Stimulated activated naive CD8-positive, alpha-beta T cell treated with anti-CD3 and anti-CD28 coated beads, Interleukin-15, amount 100 ng/mL, for 72 hours (primary cell): ENCODE measurements at regions not wholly inside any gene's neighbourhood (a gene's known extent, or its start where the extent isn't known, plus 50 kb on each side); places are given as distances from the start of the nearest gene placed in this dataset.
"Not testable (repeated sequence)": the region's sequence is repeated elsewhere in the genome, so short reads cannot be mapped to it uniquely, and the experiment has no call there.

Source experiments
- ATAC-seq: fragments of 150-1000 bp; cut with Tn5 transposase; 2 replicates; pipeline ENCODE4 v1.10.0; 2021; ENCODE audit warnings: mild to moderate bottlenecking, moderate library complexity
- DNase-seq, 2 donors: peaks; one replicate each; pipeline ENCODE4 v3.0.0; 2021 to 2022
- H3K27ac Mint-ChIP-seq, 2 donors: one replicate each; pipeline ENCODE4 v1.8.0; 2022; ENCODE audit warnings: mild to moderate bottlenecking in 2 of 2, mixed read lengths in 2 of 2, moderate library complexity in 2 of 2
- H3K27me3 Mint-ChIP-seq: one replicate; pipeline ENCODE4 v1.8.0; 2022; ENCODE audit warnings: mixed read lengths
- H3K4me1 Mint-ChIP-seq: one replicate; pipeline ENCODE4 v1.8.0; 2022; ENCODE audit warnings: mild to moderate bottlenecking, mixed read lengths
- H3K4me3 Mint-ChIP-seq, 2 donors: one replicate each; pipeline ENCODE4 v1.8.0; 2022; ENCODE audit warnings: mild to moderate bottlenecking in 2 of 2, mixed read lengths in 2 of 2, moderate library complexity in 1 of 2
- H3K9me3 Mint-ChIP-seq, 2 donors: one replicate each; pipeline ENCODE4 v1.8.0; 2022; ENCODE audit warnings: mixed read lengths in 2 of 2

- no peak for DNase-seq
- no peak overlapping the region for H3K4me3 Mint-ChIP-seq
- no peak for ATAC-seq
Measured at GRCh38 chr12:82300611-82301010, 57.6 kb downstream of the CCDC59 start.

GRCh38 chr12:82299319-82300025, 58.7 kb downstream of the CCDC59 start:
- Mint-ChIP-seq H3K27ac (no peak overlapping the region), H3K4me3 (no peak overlapping the region), H3K9me3 (no peaks in the 10 kb centered on the region), H3K27me3 (peaks cover 2% of the 10 kb centered on the region), H3K4me1 (no peaks in the 10 kb centered on the region)
- ATAC-seq (no peak), DNase-seq (no peak)

More at GRCh38 chr12:82300611-82301010, 57.6 kb downstream of the CCDC59 start:
- peaks cover 6% of the 10 kb centered on the region for H3K27me3 Mint-ChIP-seq
- H3K27ac Mint-ChIP-seq: no peak overlapping the region
- H3K9me3 Mint-ChIP-seq: no peaks in the 10 kb centered on the region
- no peaks in the 10 kb centered on the region for H3K4me1 Mint-ChIP-seq

- Mint-ChIP-seq H3K4me3 (no peak overlapping the region), H3K27me3 (no peaks in the 10 kb centered on the region), H3K27ac (no peak overlapping the region), H3K4me1 (no peaks in the 10 kb centered on the region), H3K9me3 (no peaks in the 10 kb centered on the region)
- ATAC-seq: no peak
- DNase-seq: no peak
Measured at GRCh38 chr12:82290415-82290814, 67.8 kb downstream of the CCDC59 start.

- ATAC-seq, H3K4me3 Mint-ChIP-seq, H3K4me1 Mint-ChIP-seq, DNase-seq, H3K27ac Mint-ChIP-seq, H3K27me3 Mint-ChIP-seq: not testable (repeated sequence)
- peaks cover 13 to 24% of the 10 kb centered on the region in 2 donors for H3K9me3 Mint-ChIP-seq
Measured at GRCh38 chr12:82281335-82281734, 76.9 kb downstream of the CCDC59 start.

- Mint-ChIP-seq H3K4me3 (no peak overlapping the region), H3K9me3 (peaks cover 13 to 24% of the 10 kb centered on the region in 2 donors), H3K4me1 (no peaks in the 10 kb centered on the region), H3K27ac (no peak overlapping the region), H3K27me3 (no peaks in the 10 kb centered on the region)
- ATAC-seq (no peak), DNase-seq (no peak)
Measured at GRCh38 chr12:82279536-82280058, 78.6 kb downstream of the CCDC59 start.

GRCh38 chr12:82277582-82277981, 80.6 kb downstream of the CCDC59 start:
- Mint-ChIP-seq H3K4me1 (no peaks in the 10 kb centered on the region), H3K9me3 (peaks cover 13 to 24% of the 10 kb centered on the region in 2 donors), H3K27me3 (no peaks in the 10 kb centered on the region), H3K4me3 (no peak overlapping the region), H3K27ac (no peak overlapping the region)
- no peak for ATAC-seq
- DNase-seq: no peak

- Mint-ChIP-seq H3K27ac (no peak overlapping the region), H3K27me3 (peaks cover 6% of the 10 kb centered on the region), H3K9me3 (peaks cover 9 to 15% of the 10 kb centered on the region in 2 donors), H3K4me1 (no peaks in the 10 kb centered on the region), H3K4me3 (no peak overlapping the region)
- ATAC-seq (no peak), DNase-seq (no peak)
Measured at GRCh38 chr12:82242729-82243128, 115.5 kb downstream of the CCDC59 start.

- Mint-ChIP-seq H3K27me3 (no peaks in the 10 kb centered on the region), H3K4me1 (no peaks in the 10 kb centered on the region), H3K27ac (no peak overlapping the region), H3K9me3 (peaks cover 0 to 7% of the 10 kb centered on the region in 2 donors), H3K4me3 (no peak overlapping the region)
- ATAC-seq: no peak
- no peak for DNase-seq
Measured at GRCh38 chr12:82225871-82226270, 132.3 kb downstream of the CCDC59 start.

- DNase-seq (no peak), ATAC-seq (no peak)
- no peaks in the 10 kb centered on the region for H3K4me1 Mint-ChIP-seq
- H3K9me3 Mint-ChIP-seq: peaks cover 0 to 7% of the 10 kb centered on the region in 2 donors
- H3K27me3 Mint-ChIP-seq: no peaks in the 10 kb centered on the region
- no peak overlapping the region for H3K4me3 Mint-ChIP-seq
- no peak overlapping the region for H3K27ac Mint-ChIP-seq
Measured at GRCh38 chr12:82223426-82223825, 134.8 kb downstream of the CCDC59 start.

GRCh38 chr12:82216475-82216874, 141.7 kb downstream of the CCDC59 start:
- Mint-ChIP-seq H3K4me1 (no peaks in the 10 kb centered on the region), H3K27me3 (no peaks in the 10 kb centered on the region), H3K4me3 (no peak overlapping the region), H3K9me3 (peaks cover 8 to 10% of the 10 kb centered on the region in 2 donors), H3K27ac (no peak overlapping the region)
- DNase-seq (no peak), ATAC-seq (no peak)

GRCh38 chr12:82213761-82214160, 144.4 kb downstream of the CCDC59 start:
- no peak overlapping the region for H3K27ac Mint-ChIP-seq
- DNase-seq: no peak
- ATAC-seq: no peak
- H3K9me3 Mint-ChIP-seq: peaks cover 18 to 19% of the 10 kb centered on the region in 2 donors
- no peaks in the 10 kb centered on the region for H3K27me3 Mint-ChIP-seq
- H3K4me3 Mint-ChIP-seq: no peak overlapping the region
- H3K4me1 Mint-ChIP-seq: no peaks in the 10 kb centered on the region

- Mint-ChIP-seq H3K27me3 (no peaks in the 10 kb centered on the region), H3K4me1 (no peaks in the 10 kb centered on the region), H3K27ac (no peak overlapping the region), H3K9me3 (peaks cover 16 to 18% of the 10 kb centered on the region in 2 donors), H3K4me3 (no peak overlapping the region)
- ATAC-seq: no peak
- no peak for DNase-seq
Measured at GRCh38 chr12:82210882-82211281, 147.3 kb downstream of the CCDC59 start.

- Mint-ChIP-seq H3K27ac (no peak overlapping the region), H3K27me3 (no peaks in the 10 kb centered on the region), H3K4me3 (no peak overlapping the region), H3K9me3 (peaks cover 11 to 12% of the 10 kb centered on the region in 2 donors), H3K4me1 (no peaks in the 10 kb centered on the region)
- no peak for DNase-seq
- ATAC-seq: no peak
Measured at GRCh38 chr12:82209533-82209932, 148.7 kb downstream of the CCDC59 start.

- ATAC-seq: no peak
- Mint-ChIP-seq H3K27ac (no peak overlapping the region), H3K9me3 (peaks cover 11 to 12% of the 10 kb centered on the region in 2 donors)
Measured at GRCh38 chr12:82207556-82207955, 150.6 kb downstream of the CCDC59 start.

GRCh38 chr12:82203086-82203485, 155.1 kb downstream of the CCDC59 start:
- ATAC-seq (no peak), DNase-seq (no peak)
- Mint-ChIP-seq H3K27me3 (no peaks in the 10 kb centered on the region), H3K4me1 (no peaks in the 10 kb centered on the region), H3K9me3 (no peaks in the 10 kb centered on the region), H3K4me3 (no peak overlapping the region), H3K27ac (no peak overlapping the region)

More at GRCh38 chr12:82207556-82207955, 150.6 kb downstream of the CCDC59 start:
- H3K4me1 Mint-ChIP-seq: no peaks in the 10 kb centered on the region
- H3K27me3 Mint-ChIP-seq: no peaks in the 10 kb centered on the region
- H3K4me3 Mint-ChIP-seq: no peak overlapping the region
- no peak for DNase-seq

GRCh38 chr12:82187595-82187994, 170.6 kb downstream of the CCDC59 start:
- no peaks in the 10 kb centered on the region for H3K27me3 Mint-ChIP-seq
- no peak overlapping the region for H3K4me3 Mint-ChIP-seq
- no peak for DNase-seq
- no peaks in the 10 kb centered on the region for H3K4me1 Mint-ChIP-seq
- no peak overlapping the region for H3K27ac Mint-ChIP-seq
- ATAC-seq: no peak
- peaks cover 14 to 20% of the 10 kb centered on the region in 2 donors for H3K9me3 Mint-ChIP-seq
